Progenitor cell of endocrine pancreas (in vitro differentiated cells): ENCODE measurements at regions not wholly inside any gene's neighbourhood (a gene's known extent, or its start where the extent isn't known, plus 50 kb on each side); places are given as distances from the start of the nearest gene placed in this dataset.

ENCODE experiments used
- DNase-seq: peaks from one replicate; pipeline ENCODE4 v3.0.0; 2021; ENCODE audit warnings: low spot score; ENCODE audit not compliant: unreplicated experiment
- H3K27ac Mint-ChIP-seq: 2 replicates; pipeline ENCODE4 v1.8.0; 2021; ENCODE audit warnings: mild to moderate bottlenecking, moderate library complexity, mixed read lengths
- H3K27me3 Mint-ChIP-seq: 2 replicates; pipeline ENCODE4 v1.8.0; 2021; ENCODE audit warnings: mixed read lengths
- H3K36me3 Mint-ChIP-seq: 2 replicates; pipeline ENCODE4 v1.8.0; 2022; ENCODE audit warnings: mixed read lengths; ENCODE audit not compliant: insufficient read depth
- H3K4me1 Mint-ChIP-seq: 2 replicates; pipeline ENCODE4 v1.8.0; 2021; ENCODE audit warnings: low read depth, mixed read lengths
- H3K4me3 Mint-ChIP-seq: 2 replicates; pipeline ENCODE4 v1.8.0; 2021; ENCODE audit warnings: low read depth, mild to moderate bottlenecking, moderate library complexity, mixed read lengths
- H3K9me3 Mint-ChIP-seq: 2 replicates; pipeline ENCODE4 v1.8.0; 2021; ENCODE audit warnings: low read depth, mixed read lengths
- TF ChIP-seq, protein P1 (sequence below): fragments of 200-600 bp; sonication (generic); IDR thresholded peaks from one replicate; pipeline ENCODE4 v1.5.0; 2021; ENCODE audit warnings: antibody characterized with exemption, mild to moderate bottlenecking; ENCODE audit not compliant: unreplicated experiment

DNA sequence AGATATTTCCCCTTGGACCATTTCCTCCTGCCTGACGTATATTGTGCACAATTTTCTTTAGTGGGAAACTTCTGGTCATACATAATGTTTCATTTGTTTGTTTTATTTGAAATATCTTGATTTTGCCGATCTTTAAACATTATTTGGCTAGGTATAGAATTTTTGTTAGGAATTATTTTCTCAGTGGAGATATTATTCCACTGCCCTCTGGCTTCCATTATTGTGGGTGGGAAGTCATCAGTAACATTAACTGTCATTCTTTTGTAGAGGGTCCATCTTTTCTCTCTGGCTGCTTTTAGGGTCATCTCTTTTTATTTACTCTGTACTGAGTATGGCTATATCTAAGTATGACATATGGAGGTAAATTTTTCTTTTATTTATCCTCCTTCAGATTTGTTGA is 135.5 kb upstream of the LIPC start:
- H3K9me3 Mint-ChIP-seq, result peaks cover 6% of the 10 kb centered on the region
- peaks cover 2% of the 10 kb centered on the region for H3K36me3 Mint-ChIP-seq
- TF ChIP-seq, protein P1, sequence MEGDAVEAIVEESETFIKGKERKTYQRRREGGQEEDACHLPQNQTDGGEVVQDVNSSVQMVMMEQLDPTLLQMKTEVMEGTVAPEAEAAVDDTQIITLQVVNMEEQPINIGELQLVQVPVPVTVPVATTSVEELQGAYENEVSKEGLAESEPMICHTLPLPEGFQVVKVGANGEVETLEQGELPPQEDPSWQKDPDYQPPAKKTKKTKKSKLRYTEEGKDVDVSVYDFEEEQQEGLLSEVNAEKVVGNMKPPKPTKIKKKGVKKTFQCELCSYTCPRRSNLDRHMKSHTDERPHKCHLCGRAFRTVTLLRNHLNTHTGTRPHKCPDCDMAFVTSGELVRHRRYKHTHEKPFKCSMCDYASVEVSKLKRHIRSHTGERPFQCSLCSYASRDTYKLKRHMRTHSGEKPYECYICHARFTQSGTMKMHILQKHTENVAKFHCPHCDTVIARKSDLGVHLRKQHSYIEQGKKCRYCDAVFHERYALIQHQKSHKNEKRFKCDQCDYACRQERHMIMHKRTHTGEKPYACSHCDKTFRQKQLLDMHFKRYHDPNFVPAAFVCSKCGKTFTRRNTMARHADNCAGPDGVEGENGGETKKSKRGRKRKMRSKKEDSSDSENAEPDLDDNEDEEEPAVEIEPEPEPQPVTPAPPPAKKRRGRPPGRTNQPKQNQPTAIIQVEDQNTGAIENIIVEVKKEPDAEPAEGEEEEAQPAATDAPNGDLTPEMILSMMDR, result no peak

DNA sequence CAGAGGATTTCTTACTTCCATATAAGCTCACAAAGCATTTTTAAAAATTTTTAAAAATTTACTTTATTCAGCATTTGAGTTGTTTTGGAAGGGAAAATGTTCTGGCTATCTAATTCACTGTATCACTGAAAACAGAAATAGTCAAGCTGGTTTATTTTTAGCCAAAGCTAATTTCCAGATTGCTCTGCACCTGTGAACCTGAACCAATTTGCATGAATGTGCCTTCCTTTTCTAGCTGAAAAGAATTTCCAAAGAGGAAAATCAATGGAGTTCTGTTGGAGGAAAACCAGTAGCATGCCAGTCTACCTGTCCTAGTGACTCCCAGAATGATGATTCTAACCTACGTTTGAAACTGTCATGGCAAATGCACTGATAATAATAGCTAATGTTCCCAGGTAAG is 134.2 kb upstream of the LIPC start:
- Mint-ChIP-seq H3K9me3 (peaks cover 6% of the 10 kb centered on the region), H3K4me3 (no peak overlapping the region), H3K36me3 (peaks cover 2% of the 10 kb centered on the region), H3K4me1 (peaks cover 23% of the 10 kb centered on the region), H3K27me3 (no peaks in the 10 kb centered on the region), H3K27ac (no peak overlapping the region)
- TF ChIP-seq, protein P1, result no peak
- DNase-seq, result no peak

More for the DNA sequence above, 135.5 kb upstream of the LIPC start:
- no peak overlapping the region for H3K4me3 Mint-ChIP-seq
- H3K27me3 Mint-ChIP-seq, result no peaks in the 10 kb centered on the region
- H3K27ac Mint-ChIP-seq, result no peak overlapping the region
- peaks cover 25% of the 10 kb centered on the region for H3K4me1 Mint-ChIP-seq
- no peak for DNase-seq

DNA sequence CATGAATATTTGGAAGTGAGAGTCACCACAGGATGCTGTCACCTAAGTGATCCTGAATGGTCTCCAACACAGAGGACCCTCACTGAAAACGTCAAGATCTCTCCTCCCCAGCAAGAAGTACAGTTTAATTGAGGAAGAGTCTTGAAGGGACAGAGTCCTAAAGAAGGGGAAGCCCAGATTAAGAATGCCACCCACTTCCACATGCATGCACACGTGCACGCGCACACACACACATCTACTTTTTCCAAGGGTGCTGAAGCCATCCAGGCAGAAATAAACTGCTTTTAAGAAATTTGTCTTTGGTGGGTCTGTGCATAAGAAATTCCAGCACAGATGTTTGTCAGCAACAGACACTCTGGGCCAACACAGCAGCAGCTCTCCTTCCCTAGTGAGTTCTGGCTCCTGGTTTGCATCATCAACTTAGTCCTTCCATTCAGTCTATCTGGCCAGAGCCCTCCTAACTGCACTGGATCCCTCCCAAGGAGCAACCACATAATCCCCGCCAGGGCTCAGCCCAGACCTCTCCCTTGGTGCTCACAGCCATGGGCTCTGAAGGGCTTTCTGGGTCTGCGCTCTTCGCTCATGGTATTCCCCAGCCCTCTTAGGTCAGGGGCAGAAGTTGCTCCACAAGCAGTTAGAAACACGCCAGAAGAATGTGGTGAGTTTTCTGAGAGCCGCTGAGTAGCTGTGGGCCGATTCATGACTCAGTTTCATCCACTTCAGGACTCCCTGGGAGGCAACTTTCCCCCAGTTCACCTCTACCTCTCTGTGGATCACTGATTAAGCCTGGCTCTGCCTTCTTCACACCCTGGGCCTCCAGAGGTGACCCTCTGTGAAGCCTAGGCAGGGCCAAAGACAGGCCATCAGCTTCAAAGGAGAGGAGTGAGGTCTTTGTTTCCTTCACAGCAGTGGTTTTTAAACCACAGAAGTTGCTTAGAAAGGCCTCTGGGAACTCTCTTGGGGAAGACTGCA is 132.6 kb upstream of the LIPC start:
- no peak overlapping the region for H3K4me3 Mint-ChIP-seq
- no peaks in the 10 kb centered on the region for H3K27me3 Mint-ChIP-seq
- DNase-seq, result no peak
- TF ChIP-seq, protein P1, result no peak
- H3K36me3 Mint-ChIP-seq, result peaks cover 2% of the 10 kb centered on the region
- no peak overlapping the region for H3K27ac Mint-ChIP-seq
- H3K9me3 Mint-ChIP-seq, result peaks cover 6% of the 10 kb centered on the region
- peaks cover 13% of the 10 kb centered on the region for H3K4me1 Mint-ChIP-seq

DNA sequence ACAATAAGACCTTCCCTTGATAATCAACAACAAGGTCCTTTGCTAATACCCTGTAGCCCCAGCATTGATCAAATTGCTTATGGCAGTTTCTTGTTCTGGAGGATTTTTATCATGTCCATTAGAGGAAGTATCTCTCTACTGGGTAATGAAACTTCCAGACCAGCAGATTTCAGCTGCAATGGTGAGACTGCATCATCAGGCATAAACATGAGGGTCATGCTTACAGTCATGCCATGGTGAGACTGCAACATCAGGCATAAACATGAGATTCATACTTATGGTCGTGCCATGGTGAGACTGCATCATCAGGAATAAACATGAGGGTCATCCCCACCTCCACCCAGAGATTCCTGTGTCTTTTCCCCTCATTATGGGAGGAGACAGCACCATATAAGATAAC is 129.0 kb upstream of the LIPC start:
- no peaks in the 10 kb centered on the region for H3K27me3 Mint-ChIP-seq
- H3K9me3 Mint-ChIP-seq, result peaks cover 4% of the 10 kb centered on the region
- TF ChIP-seq, protein P1, result no peak
- H3K36me3 Mint-ChIP-seq, result no peaks in the 10 kb centered on the region
- peaks cover 13% of the 10 kb centered on the region for H3K4me1 Mint-ChIP-seq
- no peak overlapping the region for H3K4me3 Mint-ChIP-seq
- no peak overlapping the region for H3K27ac Mint-ChIP-seq
- no peak for DNase-seq

DNA sequence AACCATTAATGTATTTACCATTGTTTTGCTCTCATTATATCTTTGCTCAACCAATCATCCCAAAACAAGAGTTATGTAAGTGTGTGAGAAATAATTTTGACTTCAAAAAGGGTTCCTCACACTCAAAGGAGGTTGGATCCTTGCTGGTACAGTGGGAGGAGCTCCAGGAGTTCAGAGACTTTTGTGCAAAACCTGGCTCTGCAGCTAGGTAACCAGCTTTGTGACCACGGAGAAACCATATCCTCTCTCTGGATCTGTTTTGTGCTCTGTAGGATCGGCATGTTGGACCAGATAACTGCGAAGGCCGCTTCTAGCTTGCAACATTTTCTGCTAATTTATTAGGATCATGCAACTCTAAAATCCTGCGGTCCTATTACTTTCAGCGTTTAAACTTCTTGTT is 128.6 kb upstream of the LIPC start:
- DNase-seq, result no peak
- no peak overlapping the region for H3K4me3 Mint-ChIP-seq
- H3K9me3 Mint-ChIP-seq, result peaks cover 4% of the 10 kb centered on the region
- TF ChIP-seq, protein P1, result no peak
- H3K27me3 Mint-ChIP-seq, result no peaks in the 10 kb centered on the region
- no peaks in the 10 kb centered on the region for H3K36me3 Mint-ChIP-seq
- peaks cover 14% of the 10 kb centered on the region for H3K4me1 Mint-ChIP-seq
- no peak overlapping the region for H3K27ac Mint-ChIP-seq
